Thyroid gland (tissue), 4 donors: ENCODE measurements at regions not wholly inside any gene's neighbourhood (a gene's known extent, or its start where the extent isn't known, plus 50 kb on each side); places are given as distances from the start of the nearest gene placed in this dataset.

Experiments used
- DNase-seq, 2 donors: peaks; one replicate each; pipeline ENCODE4 v3.0.0-alpha.2; 2019
- H3K27ac ChIP-seq, 3 donors: fragments of 200-600 bp; sonication (generic); 1 replicate in 2 of 3; 2 replicates in 1 of 3; pipeline ENCODE4 v1.5.1; 2016 to 2019; ENCODE audit warnings: mild to moderate bottlenecking in 1 of 3, moderate library complexity in 1 of 3
- H3K27me3 ChIP-seq: fragments of 200-600 bp; sonication (generic); one replicate; pipeline ENCODE4 v1.5.1; 2019
- H3K36me3 ChIP-seq, 2 donors: fragments of 200-600 bp; sonication (generic); one replicate each; pipeline ENCODE4 v1.5.1; 2016 to 2019
- H3K4me1 ChIP-seq, 2 donors: fragments of 200-600 bp; sonication (generic); one replicate each; pipeline ENCODE4 v1.5.1; 2017 to 2019
- H3K4me3 ChIP-seq, 3 donors: fragments of 200-600 bp; sonication (generic); replicated peaks in 1 of 3; 1 replicate in 2 of 3; 2 replicates in 1 of 3; pipeline ENCODE4 v1.5.1; 2016; ENCODE audit warnings: mild to moderate bottlenecking in 1 of 3
- H3K9me3 ChIP-seq: fragments of 200-600 bp; sonication (generic); one replicate; pipeline ENCODE4 v1.5.1; 2017
- CTCF ChIP-seq, 6 experiments: fragments of 200-600 bp in 3 of 6; fragments of 450-650 bp in 3 of 6; sonication (generic) in 3 of 6; IDR thresholded peaks; one replicate each; pipeline ENCODE4 v1.5.1; 2016 to 2019; ENCODE audit warnings: antibody characterized with exemption in 6 of 6, mild to moderate bottlenecking in 2 of 6, inconsistent platforms in 1 of 6, moderate library complexity in 1 of 6
- POLR2A ChIP-seq, 2 donors: fragments of 450-650 bp; IDR thresholded peaks; one replicate each; pipeline ENCODE4 v1.6.1; 2017; ENCODE audit warnings: antibody characterized with exemption in 2 of 2, mild to moderate bottlenecking in 2 of 2, moderate library complexity in 1 of 2
- WGBS, 2 donors: methylation state at CpG; one replicate each; pipeline ENCODE4 v1.1.5; 2017; 5-methylcytosine and 5-hydroxymethylcytosine counted together
- intact Hi-C: fragments of 100-400 bp; cut with DNase I; formaldehyde crosslinking; loops from one replicate; pipeline ENCODE4 v1.15.1; 2023

DNA sequence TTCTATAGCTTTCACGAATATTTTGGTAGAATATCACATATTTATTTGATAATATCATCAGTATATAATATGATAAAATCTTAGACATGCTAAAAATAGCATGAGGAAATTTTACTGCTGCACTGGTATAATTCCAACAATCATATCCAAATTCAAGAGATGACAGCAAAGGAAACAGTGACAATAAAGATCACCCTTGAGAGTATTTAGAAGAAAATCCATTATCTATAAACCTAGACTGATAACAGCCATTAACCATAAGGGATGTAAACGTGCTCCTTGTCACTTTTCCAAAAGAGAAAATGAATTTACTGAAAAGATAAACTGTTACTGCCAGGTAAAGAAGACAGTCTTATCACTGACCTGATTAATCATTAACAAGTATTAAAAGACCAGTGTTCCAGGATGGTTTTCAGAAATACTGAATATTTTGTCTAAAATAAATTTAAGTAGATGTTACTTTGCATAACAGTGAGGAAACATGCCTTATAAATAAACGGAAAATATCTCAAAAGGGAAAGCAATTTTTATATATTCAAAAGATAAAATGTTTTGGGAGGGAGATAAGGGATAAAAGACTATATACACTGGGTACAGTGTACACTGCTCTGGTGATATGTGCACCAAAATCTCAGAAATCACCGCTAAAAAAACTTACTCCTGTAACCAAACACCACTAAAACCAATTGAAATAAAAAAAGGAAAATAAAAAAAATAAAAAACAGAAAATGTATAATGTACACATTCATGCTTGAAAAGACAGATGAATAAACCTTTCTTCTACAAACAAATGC is 1704.7 kb downstream of the HACE1 start:
- 50 to 55% methylated on average over 4 of the region's 4 CpGs for WGBS, 2 donors

DNA sequence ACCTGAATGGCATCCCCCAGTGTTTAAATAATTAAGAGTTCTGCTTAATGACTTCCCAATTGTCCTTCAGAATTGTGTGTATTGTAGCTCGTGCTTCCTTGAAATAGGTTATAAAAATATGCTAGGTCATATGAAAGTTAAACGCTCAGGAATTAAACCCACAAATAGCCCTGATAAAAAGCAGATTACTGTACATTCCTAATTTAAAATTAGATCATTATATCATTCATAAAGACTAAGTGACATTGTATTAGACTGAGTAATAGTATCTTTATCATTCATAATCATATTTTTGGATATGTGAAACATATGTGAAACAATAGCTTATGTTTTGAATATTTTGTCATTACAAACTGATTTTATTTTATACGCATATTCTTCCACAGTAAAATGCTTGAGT is 1706.7 kb downstream of the HACE1 start:
- Histone ChIP-seq H3K27ac (no peak overlapping the region), H3K9me3 (no peaks in the 10 kb centered on the region), H3K4me3 (no peak overlapping the region), H3K36me3 (no peaks in the 10 kb centered on the region), H3K27me3 (no peaks in the 10 kb centered on the region), H3K4me1 (no peaks in the 10 kb centered on the region)
- intact Hi-C loops, result no loop called here
- TF ChIP-seq CTCF (IDR thresholded peaks at IDR 0.05) (no peak), POLR2A (IDR thresholded peaks at IDR 0.05) (no peak)
- no peak for DNase-seq
- WGBS, 2 donors, result 66 to 68% methylated on average over 3 of the region's 3 CpGs

More for the DNA sequence above, 1704.7 kb downstream of the HACE1 start:
- no peaks in the 10 kb centered on the region for H3K4me1 ChIP-seq
- intact Hi-C loops, result no loop called here
- no peak for DNase-seq
- no peaks in the 10 kb centered on the region for H3K36me3 ChIP-seq
- no peak overlapping the region for H3K4me3 ChIP-seq
- no peaks in the 10 kb centered on the region for H3K9me3 ChIP-seq
- no peak overlapping the region for H3K27ac ChIP-seq
- no peaks in the 10 kb centered on the region for H3K27me3 ChIP-seq
- TF ChIP-seq CTCF (IDR thresholded peaks at IDR 0.05) (no peak), POLR2A (IDR thresholded peaks at IDR 0.05) (no peak)

DNA sequence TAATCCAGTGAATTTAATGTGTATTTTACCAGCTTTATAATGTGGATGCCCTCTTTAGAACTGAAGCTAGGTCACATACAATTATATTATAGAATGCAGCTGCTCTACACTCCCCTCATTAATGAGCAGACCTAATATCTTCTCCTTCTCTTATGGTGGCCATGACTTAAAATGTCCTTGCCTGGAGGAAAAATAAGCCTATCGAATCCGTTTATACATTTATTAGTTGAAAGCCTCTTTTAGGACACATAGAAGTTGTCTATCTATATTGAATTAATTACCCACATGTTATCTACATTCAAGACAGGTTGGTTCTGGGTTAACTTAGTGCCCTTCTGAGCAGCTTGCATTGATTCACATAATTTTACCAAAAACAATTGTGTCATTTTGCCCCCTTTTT is 1716.8 kb downstream of the HACE1 start:
- Histone ChIP-seq H3K27ac (no peak overlapping the region), H3K36me3 (no peaks in the 10 kb centered on the region), H3K4me3 (no peak overlapping the region), H3K4me1 (no peaks in the 10 kb centered on the region), H3K27me3 (no peaks in the 10 kb centered on the region), H3K9me3 (no peaks in the 10 kb centered on the region)
- no peak for DNase-seq
- 88 to 92% methylated on average over 2 of the region's 2 CpGs for WGBS, 2 donors
- TF ChIP-seq POLR2A (IDR thresholded peaks at IDR 0.05), result no peak
- no peak for TF ChIP-seq CTCF (IDR thresholded peaks at IDR 0.05)
- intact Hi-C loops, result no loop called here

GRCh38 chr6:103140308-103141027 is 1719.3 kb downstream of the HACE1 start:
- Histone ChIP-seq H3K36me3 (no peaks in the 10 kb centered on the region), H3K27me3 (no peaks in the 10 kb centered on the region), H3K4me3 (no peak overlapping the region), H3K27ac (no peak overlapping the region), H3K4me1 (no peaks in the 10 kb centered on the region), H3K9me3 (no peaks in the 10 kb centered on the region)
- no peak for TF ChIP-seq POLR2A (IDR thresholded peaks at IDR 0.05)
- TF ChIP-seq CTCF (IDR thresholded peaks at IDR 0.05), result no peak
- DNase-seq, result no peak
- WGBS, 2 donors, result 93 to 94% methylated on average over 5 to 6 of the region's 6 CpGs
- intact Hi-C loops, result no loop called here

DNA sequence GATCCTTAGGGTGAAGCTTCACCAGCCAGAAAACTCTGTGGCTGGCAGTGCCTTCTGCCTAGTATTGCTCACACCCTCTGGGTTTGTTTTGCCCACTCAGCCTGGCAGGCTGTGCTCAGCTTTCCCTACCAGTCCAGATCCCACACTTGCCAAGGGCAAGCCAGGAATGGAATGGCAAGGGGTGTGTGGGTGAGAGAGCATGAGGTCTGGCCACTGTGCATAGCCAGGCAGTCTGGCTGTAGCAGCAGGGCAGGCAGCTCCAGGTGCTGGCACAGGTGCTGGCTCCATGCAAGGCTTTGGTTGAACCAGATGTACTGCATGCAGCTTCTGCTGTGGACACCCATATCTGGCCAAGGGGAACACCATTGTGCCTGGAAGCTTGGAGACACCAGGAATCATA is 1720.3 kb downstream of the HACE1 start:
- TF ChIP-seq CTCF (IDR thresholded peaks at IDR 0.05) (no peak), POLR2A (IDR thresholded peaks at IDR 0.05) (no peak)
- H3K27ac ChIP-seq, result no peak overlapping the region
- DNase-seq, result no peak
- no peaks in the 10 kb centered on the region for H3K27me3 ChIP-seq
- H3K4me3 ChIP-seq, result no peak overlapping the region
- no peaks in the 10 kb centered on the region for H3K36me3 ChIP-seq
- intact Hi-C loops, result no loop called here
- no peaks in the 10 kb centered on the region for H3K9me3 ChIP-seq
- H3K4me1 ChIP-seq, result no peaks in the 10 kb centered on the region
